Stimulated activated naive CD8-positive, alpha-beta T cell treated with anti-CD3 and anti-CD28 coated beads, Interleukin-15, Interleukin-2, amounts not matched to agents 100 U/mL and 50 U/mL, for 24 hours (primary cell): ENCODE measurements at regions not wholly inside any gene's neighbourhood (a gene's known extent, or its start where the extent isn't known, plus 50 kb on each side); places are given as distances from the start of the nearest gene placed in this dataset.
"Not testable (repeated sequence)": the region's sequence is repeated elsewhere in the genome, so short reads cannot be mapped to it uniquely, and the experiment has no call there.

ENCODE experiments used
- ATAC-seq: fragments of 150-1000 bp; cut with Tn5 transposase; one replicate; pipeline ENCODE4 v1.10.0; 2021
- DNase-seq: peaks from one replicate; pipeline ENCODE4 v3.0.0; 2021

DNA sequence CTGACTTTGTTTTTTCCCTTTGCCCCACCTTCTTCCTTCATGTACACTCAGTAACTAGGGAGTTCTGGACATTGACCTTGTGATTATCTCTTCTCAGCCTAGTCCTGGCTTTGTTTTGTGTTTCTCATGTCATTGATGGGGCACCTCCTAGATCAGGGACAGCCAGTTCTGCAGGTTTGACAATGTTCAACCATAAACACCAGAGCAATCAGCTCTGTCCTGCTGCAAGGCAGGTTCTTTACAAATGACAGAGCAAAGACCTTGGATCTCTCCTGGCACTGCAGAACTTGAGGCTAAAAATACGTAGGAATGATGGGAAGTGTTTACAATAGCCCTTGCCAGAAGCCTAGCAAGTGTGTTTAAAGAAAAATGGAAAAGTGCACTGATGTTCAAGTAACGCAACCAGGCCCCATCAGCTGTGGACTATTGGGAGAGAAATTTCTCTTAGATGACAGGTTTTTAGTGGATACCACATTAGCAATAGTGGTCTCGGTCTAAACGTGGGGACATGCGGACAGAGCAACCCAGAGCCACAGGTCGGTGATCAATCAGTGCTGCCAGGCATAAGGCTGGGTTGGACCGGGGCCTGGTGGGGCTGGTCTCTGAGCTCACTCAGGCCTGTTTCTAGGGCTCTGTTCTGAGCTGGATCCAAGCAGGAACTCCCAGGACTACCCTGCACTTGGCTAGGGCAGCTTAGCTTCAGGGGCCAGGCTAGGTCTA, 76.8 kb downstream of the SOWAHC start:
- no peak for ATAC-seq
- DNase-seq, result no peak

DNA sequence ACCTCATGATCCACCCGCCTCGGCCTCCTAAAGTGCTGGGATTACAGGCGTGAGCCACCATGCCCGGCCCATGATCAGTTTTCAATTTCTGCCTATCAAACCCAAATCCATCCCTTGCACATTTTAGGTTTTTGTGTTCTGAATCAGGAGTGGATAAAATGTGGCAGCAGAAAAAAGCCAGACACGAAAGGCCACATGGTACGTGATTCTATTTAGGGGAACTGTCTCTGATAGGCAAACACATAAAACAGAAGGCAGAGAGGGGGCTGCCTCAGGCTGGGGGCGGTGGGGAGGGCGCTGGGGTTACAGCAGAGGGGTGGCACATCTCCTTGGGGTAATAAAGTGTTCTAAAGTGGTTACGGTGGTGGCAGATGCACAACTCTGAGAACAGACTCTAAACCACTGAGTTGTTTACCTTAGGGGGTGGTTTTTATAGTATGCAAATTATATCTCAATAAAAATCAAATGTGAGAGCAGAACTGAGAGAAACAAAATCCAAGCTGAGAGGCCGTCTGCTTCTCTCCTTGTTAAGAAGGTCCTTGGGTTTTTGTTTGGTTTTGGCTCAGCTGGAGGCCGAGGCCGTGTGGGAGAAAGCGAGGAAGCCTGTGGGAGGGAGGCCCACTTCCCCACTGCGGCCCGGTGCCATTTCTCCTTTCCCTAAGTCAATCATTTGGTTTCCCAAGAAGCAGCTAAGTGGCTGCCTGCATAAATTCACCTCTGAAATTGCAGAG, 78.0 kb downstream of the SOWAHC start:
- no peak for ATAC-seq
- no peak for DNase-seq

DNA sequence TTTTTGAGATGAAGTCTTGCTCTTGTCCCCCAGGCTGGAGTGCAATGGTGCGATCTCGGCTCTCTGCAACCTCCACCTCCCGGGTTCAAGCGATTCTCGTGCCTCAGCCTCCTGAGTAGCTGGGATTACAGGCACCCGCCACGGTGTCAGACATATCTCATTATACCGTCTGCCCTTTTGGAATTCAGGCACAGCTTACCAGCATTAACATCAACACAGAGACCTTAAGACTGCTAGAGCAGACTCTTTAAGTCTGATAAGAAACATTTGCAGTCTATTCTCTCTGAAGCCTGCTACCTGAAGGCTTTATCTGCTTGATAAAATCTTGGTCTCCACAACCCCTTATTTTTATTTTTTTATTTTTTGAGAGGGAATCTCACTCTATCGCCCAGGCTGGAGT, 78.7 kb downstream of the SOWAHC start:
- ATAC-seq, DNase-seq: not testable (repeated sequence)

DNA sequence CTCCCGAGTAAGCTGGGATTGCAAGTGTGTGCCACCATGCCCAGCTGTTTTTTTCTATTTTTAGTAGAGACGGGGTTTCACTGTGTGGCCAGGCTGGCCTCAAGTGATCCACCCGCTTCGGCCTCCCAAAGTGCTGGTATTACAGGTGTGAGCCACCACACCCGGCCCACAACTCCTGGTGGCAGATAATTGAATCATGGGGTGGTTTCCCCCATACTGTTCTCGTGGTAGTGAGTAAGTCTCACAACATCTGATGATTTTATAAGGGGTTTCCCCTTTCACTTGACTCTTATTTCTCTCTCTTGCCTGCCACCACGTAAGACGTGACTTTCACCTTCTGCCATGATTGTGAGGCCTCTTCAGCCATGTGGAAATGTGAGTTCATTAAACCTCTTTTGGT, 79.1 kb downstream of the SOWAHC start:
- peak; percentile 86 for ATAC-seq
- DNase-seq, result peak; percentile 47

DNA sequence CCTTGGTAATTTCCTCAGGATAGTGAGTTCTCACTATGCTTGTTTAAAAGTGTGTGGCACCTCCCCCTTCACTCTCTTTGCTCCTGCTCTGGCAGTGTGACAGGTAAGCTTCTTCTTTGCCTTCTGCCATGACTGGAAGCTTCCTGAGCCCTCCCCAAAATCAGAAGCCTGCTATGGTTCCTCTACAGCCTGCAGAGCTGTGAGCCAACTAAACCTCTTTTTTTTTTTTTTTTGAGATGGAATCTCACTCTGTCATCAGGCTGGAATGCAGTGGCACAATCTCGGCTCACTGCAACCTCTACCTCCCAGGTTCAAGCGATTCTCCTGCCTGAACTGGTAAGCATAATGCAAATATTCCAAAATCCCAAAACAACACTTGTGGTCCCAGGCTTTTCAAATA, 80.0 kb downstream of the SOWAHC start:
- DNase-seq (no peak), ATAC-seq (no peak)

DNA sequence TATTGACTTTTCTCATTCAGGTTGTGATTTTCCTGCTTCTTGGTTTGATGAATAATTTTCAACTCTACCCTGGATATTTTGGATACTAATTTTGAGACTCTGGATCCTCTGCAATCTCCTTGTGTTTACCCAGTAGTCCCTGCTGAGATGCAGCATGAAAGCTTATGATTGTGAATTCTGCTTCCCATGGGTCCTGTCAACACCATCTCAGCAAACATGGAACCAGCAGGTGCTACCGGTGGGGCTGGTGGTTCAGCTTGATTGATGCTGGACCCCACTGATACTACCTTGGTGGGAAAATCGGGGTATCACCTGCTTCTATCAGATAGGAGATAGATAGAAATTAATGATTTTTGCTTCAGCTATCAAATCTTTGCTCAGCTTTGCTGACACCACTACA, 81.1 kb downstream of the SOWAHC start:
- no peak for ATAC-seq
- DNase-seq, result no peak

DNA sequence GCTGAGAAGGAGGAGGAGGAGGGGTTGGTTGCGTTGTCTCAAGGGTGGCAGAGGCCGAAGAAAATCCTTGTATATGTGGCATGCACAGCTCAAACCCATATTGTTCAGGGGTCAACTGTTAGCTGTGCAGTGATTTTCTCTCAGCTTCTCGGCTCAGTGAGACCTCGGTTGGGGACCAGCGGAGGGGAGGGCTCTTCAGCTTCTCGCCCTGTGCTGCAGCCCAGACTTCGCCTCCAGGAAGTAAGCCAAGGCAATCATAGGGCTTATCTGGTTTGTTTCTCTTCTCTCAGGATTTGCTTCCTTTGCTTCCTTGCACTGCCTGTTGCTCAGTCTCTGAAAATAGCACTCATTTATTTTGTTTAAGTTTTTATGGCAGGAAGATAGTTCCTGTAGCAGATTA, 85.5 kb downstream of the SOWAHC start:
- DNase-seq (no peak), ATAC-seq (no peak)

DNA sequence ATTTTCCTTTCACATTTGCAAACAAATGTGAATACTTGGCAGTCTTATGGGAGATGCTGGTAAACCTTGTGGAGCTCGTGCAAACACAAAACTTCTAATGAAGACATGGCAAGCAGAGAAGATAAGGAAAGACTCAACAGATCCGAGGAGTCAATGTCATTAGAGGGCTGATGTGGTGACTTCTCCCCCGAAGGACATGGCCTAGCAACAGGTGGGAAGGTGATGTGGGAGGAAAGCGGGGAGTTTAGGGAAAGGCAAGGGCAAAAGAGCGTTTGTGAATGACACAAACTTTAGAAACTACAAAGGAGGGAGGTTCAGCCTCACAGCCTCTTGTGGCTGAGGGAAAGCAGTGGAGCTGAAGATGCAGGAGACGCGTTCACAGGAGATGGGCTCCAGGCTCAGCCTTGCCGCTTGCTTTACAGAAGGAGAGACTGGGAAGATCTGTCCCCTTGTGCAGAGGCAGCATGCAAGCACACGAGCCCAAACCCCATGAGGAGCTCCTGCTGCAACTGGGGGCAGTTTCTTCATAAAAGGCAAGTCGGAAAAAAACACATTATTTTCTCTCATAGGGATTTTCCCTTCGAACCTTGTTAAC, 86.6 kb downstream of the SOWAHC start:
- no peak for DNase-seq
- no peak for ATAC-seq

DNA sequence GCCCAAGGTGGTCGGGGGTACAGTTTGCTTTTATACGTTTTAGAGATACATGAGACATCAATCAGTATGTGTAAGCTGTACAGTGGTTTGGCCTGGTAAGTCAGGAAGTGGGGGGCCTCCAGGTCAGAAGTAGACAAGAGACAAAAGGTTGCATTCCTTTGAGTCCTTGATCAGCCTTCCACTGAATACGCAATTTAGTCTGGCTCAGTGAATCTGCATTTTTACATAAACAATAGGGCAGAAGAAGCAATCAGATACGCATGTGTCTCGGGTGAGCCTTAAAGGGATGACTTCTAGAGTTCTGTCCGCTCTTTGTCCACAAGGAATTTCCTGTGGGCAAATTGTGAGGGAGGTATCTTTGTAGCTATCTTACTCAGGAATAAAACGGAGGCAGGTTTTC, 87.2 kb downstream of the SOWAHC start:
- ATAC-seq, result no peak
- no peak for DNase-seq

DNA sequence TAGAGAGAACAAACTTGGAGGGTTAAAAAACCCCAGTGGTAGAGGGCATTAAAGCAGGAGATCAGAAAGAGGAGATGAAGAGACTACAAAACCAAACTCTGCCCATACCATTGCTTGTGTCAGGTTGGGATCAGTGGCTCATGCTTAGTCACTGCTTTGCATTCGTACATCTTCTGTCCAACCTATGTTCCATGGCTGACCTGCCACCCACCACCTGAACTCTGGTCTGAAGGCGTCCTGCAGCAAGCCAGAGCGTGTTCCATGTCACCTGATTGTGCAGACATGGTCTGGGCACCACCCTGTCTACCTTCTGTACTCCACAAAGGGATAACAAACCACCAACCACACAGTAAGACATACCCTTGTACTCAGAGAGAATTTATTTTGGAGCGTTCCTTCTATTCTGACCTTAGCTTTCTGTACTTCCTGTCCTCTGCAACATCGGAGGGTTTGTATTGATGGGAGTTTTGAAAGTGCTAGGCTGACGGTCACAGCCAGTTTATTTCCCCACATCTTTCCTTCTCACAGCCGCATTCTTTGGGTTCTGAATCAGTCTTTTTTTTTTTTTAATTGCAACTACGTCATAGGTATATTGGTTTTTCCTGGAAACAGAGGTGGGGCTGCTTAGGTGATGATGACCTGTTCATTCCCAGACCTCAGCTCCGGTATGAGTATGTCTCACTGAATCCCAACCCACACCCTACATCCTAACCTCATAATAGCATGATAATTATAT, 88.3 kb downstream of the SOWAHC start:
- no peak for ATAC-seq

DNA sequence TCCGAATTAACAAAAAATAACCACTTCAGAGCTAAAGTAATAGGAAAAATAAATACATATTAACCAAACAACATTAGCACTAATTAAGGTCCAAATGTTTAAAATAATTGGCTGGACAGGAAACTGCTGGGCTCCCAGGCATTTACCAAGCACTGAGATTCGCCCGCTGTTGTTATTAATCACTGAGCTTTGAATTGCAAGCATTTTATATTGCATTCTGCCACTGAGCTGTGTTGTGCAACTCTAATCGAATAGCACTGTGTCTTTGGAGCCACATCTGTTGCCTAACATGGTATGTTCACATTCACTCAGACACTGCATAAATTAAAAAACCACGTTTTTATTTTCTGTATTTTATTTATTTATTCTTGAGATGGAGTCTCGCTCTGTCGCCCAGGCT, 88.9 kb downstream of the SOWAHC start:
- ATAC-seq (no peak), DNase-seq (no peak)

More for the DNA sequence above, 88.3 kb downstream of the SOWAHC start:
- no peak for DNase-seq

DNA sequence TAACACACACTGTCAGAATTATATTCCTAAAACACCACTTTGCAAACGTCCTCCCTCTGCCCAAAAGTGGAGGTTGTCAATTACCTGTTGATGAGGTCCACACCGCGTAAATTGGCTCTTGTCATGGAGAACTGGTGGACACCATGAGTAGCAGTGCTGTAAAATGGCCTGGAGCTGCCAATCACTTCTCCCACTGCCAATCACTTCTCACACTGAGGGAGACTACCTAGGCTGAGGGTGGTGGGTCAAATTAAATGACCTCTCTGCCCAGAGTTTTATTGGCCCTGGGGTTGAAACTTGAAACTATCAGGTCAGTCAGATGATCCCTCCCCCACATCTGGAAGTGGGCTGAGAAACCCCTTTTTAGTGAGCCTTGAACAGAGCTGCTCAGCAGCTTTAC, 89.6 kb downstream of the SOWAHC start:
- no peak for DNase-seq
- no peak for ATAC-seq

DNA sequence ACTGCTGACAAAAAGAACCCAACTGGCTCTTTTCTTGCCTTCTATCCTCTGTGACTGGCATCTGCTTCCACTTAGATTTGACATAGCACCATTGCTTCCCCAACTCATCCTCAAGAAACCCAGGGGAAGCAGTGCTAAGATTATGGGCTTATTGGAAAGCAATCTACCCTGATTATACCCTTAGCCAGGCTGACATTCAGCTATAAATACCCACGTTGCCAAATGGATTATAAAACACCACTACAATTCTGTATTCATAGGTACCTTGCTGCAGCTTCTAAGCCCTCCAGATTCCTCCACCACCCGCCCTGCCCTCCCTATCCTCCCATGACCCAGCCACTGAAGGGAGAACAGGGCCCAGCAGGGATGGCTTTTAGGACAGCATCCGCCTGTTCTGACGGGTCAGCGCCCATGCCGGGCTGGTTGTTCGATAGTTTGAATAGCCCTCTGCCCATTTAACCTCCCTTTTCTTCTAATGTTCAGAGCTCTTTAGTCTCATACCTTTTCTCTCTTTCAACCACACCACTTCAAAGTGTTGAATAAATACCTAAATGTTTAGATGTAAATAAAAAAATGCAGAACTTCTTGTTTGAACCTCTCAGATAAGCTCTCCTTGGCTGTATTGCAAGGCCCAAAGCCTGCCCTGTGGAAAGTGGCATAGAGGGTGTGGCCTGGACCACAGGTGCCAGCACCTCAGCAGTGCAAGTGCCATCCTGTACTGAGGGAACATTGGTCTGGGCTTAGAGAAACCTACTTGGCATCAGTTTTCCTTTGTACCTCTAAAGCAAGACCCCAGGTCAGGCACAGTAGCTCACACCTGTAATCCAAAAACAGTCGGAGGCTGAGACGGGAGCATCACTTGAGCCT, 86.6 kb upstream of the RGPD5 start:
- ATAC-seq (no peak), DNase-seq (no peak)

DNA sequence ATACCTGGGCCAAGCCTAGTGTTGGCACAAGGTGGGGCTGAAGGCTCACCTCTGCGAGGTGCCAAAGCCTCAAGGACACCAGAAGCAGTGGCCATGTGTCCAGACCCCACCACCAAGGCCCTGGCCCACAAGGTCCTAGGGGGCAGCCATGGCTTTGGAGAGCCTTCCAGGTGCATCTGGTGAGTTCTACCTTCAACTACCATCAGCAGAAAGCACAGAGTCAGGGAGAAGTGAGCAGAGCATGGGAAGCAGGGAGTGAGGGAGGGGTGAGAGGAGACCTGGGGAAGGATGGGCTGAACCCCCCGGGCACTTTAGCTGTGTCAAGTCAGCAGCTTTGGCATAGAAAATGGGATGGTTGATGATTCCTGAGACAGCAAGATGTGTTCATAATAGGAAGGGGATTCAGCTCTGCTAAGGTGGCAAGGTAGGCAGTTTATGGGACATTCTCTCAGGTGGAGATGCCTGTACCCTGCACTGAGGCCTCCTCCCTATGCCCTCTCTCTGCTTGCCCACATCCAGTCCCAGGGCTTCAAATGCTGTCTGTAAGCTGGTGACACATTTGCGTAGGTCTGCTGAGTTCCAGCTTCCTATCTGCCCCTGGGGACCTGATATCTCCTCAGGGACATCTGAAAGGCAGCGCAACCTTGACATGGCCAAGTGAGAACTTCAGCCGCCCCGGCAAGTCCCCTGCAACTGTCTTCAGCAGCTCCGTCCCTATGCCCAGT, 83.4 kb upstream of the RGPD5 start:
- ATAC-seq, result no peak

DNA sequence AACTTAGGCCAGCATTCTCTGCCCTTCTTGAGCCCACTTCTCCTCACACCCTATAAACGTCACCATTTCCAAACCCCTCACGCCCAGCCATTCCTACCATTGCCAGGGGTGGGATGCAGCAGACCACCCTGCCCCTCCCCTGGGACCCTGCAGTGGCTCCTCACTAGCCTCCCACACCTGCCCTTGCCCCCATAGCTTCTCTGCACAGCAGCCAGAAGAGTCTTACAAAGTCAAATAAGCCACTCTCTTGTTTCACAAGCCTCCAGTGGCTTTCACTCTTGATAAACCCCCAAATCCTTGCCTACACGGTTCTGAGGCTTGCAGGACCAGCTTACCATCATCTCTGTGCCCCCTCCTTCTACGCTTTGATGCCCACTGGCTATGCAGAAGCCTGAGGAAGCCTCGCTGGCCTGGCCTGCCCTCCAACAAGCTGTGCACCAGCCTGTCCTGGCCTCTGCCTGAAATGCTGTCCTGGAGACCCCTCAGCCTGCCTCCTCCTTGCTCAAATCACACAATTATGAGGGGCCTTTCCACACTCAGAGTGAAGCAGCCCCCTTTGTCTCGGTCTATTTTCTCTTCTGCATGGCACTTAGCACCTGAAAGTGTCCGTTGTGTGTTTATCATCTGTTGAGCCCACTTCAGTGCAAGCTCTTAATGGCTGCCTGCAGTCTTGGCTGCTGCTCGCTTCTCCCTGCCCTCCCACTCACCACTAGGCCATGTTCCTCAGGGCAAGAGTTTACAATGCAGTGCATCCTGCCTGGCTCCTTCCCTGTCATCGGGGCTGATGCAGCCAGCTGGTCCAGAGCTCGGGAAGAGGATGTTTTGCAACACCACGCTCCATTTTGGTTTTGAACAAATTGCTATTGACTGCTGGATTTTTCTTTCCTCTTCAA, 82.6 kb upstream of the RGPD5 start:
- DNase-seq (no peak), ATAC-seq (no peak)

More for the DNA sequence above, 83.4 kb upstream of the RGPD5 start:
- DNase-seq, result no peak

DNA sequence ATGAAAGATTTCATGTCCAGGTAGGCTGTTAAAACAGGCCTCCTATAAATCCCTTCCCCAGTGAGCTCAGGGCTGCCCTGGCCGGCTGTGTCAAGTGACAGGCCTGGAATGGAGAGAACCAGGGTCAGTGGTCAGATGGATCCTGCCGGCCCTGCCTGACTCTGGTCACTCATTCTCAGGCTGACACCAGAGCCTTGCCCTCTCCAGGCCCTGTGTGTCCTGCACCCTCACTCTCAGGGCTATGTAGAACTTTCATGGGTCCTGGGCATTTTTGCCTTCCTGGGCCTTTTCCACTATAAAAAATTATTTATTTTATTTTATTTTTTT, 82.0 kb upstream of the RGPD5 start:
- ATAC-seq, result no peak

DNA sequence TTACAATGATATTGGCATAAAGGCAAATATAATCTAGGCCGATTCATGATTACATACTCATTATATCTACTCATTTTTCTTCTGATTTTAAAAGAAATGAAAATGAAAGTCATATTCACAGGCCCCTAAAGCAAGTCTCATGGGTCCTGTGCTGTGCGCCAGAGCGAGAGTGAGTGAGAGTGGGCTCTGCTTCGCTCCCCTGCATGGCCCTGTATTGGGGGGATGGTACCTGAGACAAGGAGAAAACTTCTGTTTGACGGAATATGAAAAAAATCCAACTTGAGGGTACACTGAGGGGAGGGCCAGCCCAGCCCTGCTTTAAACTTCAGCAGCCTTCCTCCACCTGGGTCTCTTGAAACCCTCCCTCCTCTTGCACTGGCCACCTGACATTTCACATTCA, 81.4 kb upstream of the RGPD5 start:
- ATAC-seq (no peak), DNase-seq (no peak)

More for the DNA sequence above, 82.0 kb upstream of the RGPD5 start:
- no peak for DNase-seq

DNA sequence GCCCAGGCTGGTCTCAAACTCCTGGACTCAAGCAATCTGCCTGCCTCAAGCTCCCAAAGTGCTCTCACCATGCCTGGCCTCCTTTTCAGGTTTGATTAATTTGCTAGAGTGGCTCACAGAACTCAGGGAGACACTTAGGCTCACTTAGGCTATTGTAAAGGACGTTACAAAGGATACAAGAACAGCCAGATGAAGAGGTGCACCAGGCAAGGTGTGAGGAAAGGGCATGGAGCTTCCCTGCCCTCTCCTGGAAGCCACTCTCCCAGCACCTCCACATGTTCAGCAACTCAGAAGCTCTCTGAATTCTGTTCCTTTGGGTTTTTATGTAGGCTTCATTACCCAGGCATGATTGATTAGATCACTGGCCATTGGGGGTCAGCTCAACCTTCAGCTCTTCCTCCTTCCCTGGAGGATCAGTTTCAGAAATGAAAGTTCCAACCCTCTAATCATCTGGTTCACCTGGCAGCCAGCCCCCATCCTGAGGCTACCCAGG, 78.7 kb upstream of the RGPD5 start:
- DNase-seq (no peak), ATAC-seq (no peak)

DNA sequence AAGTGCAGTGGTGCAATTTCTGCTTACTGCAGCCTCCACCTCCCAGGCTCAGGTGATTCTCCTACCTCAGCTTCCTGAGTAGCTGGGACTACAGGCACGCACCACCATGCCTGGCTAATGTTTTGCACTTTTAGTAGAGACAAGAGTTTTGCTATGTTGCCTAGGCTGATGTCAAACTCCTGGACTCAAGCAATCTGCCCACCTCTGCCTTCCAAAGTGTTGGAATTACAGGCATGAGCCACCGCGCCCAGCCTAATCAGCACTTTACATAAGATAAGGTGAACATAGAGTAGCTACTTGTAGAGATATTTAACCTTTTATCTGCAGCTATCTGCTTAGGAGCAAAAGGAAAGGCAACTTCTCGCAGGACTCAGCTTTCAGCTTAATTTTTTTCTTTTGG, 77.5 kb upstream of the RGPD5 start:
- DNase-seq, ATAC-seq: not testable (repeated sequence)

DNA sequence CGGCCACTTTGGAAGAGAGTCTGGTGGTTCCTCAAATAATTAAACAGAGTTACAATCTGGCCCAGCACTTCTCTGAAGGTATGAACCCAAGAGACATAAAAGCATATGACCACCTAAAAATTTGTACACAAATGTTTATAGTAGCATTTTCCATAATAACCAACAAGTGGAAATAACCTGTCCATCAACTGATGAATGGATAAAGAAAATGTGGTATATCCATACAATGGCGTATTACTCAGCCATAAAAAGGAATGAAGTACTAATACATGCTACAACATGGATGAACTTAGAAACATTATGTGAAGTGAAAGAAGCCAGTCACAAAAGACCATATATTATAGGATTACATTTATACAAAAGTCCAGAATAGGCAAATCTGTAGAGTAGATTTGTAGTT, 76.0 kb upstream of the RGPD5 start:
- DNase-seq (no peak), ATAC-seq (no peak)
